NCI-H345 treated with DMSO at 0.1 percent for 48 hours (cell line): ENCODE measurements at regions not wholly inside any gene's neighbourhood (a gene's known extent, or its start where the extent isn't known, plus 50 kb on each side); places are given as distances from the start of the nearest gene placed in this dataset.
"Not testable (repeated sequence)": the region's sequence is repeated elsewhere in the genome, so short reads cannot be mapped to it uniquely, and the experiment has no call there.

Experiments
- DNase-seq: peaks from one replicate; lab custom pipeline; 2025; ENCODE audit not compliant: unreplicated experiment; lab: John Stamatoyannopoulos, UW

DNA sequence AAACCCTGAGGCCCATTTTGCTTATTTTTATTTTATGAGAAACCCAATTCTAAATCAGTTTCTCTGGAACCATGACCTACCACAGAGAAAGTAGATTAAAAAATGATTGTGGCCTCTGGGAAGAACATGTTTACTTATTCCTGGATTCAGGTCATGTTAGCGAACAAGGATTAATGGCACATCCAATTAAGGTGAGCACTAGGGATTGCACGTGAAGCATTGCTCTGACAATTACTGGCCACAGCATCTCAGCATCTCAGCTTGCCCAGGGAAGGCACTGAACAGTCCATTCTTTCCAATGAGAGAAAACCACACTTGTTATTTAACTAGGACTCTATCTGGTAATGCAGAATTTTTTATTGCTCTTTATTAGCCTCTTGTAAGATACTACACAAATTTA lies 119.8 kb downstream of the ZNF330 start:
- DNase-seq = no peak

DNA sequence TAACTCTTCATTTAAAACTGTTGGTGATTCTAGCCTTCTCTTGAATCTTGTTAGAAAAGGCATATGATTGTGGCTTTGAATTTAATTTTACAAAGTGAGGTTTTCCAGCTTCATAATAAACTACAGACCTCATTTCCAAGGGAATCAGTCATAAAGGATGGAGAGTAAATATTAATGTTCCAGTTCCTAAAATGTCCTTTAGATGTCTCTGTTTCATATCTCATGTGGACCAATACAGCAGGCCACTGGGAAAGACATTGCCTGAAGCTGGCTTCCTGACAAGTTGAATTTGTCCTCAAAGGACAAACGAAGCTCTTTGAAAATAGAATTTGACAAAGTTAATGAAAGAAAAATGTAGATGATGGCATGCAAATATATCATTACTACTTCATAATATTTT lies 125.4 kb downstream of the ZNF330 start:
- peak; percentile 15 for DNase-seq

GRCh38 chr4:141347684-141348083 lies 127.0 kb downstream of the ZNF330 start:
- no peak for DNase-seq

GRCh38 chr4:141348125-141348524 lies 127.4 kb downstream of the ZNF330 start:
- no peak for DNase-seq

GRCh38 chr4:141348573-141348972 lies 127.9 kb downstream of the ZNF330 start:
- no peak for DNase-seq

DNA sequence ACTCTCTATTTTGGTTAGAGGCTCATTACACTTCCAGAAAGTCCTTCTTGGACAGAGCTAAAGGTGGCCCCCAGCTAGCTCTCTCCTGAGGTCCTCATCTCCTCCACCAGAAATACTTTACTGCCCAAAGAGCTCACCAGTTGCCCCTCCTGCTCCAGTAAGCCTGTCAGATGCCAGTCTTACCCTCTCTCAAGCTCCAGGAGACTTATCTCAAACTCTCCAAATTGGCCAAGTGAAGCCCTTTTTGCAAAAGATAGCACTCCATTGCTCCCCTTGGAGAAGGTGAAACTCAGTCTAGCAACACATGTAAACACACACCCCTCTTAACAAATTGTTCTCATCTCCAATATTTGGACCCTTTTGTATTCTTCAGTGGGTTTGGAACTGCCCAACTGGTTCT lies 128.5 kb downstream of the ZNF330 start:
- no peak for DNase-seq

DNA sequence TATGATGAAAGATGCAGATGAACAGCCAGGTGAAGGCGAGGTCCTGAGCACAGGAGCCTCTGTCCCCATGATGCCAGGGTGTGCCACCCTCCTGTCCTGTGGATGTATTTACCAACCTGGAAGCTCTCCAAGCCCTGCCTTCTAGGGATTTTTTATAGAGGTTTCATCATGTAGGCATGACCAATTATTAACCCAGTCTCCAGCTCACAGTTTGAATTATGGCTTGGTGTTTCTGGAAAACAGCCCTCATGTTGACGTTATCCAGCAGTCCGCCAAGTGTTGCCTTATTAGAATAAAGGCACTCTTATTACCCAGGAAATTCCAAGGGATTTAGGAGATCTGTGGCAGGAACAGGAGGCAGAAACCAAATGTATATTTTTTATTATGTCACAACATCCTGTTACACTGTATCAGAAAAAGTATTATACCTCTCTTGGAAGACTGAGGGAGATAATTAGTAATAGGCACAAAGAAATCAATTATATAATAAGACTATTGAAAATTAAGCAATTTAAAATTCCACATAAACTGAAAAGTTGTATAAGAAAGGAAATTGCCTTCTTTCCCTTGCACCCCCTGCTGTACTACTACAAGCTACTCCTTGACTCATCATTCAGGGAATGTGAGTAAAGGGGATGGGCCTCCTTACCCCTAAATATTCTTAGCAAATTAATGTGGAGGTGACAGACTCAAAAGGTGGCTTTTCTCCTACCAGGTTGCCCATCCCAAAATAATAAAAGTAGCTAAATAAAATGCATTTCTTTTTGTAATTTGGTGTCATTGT lies 129.6 kb downstream of the ZNF330 start:
- peak; percentile 13 for DNase-seq

DNA sequence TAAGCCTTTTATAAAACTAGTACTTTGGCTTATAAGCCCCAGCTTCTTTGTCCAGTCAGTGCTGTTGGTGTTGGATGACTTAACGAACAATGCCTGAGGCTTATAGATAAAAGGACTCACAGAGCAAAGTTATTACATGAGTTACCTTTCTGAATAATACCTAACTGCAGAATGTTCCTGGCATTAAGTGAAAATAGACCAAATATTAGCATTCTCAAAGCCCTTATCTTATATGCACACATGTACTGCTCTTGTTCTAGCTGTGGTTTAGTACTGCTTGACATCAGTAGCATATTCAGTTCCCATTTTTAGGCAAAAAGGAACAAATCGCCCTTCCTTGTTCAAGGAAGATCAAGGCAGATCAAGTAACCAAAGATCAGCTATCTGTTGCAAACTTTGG lies 131.6 kb downstream of the ZNF330 start:
- DNase-seq = no peak

- DNase-seq = no peak
Observed at GRCh38 chr4:141352909-141353525, 132.3 kb downstream of the ZNF330 start.

- DNase-seq = no peak
Observed at GRCh38 chr4:141356321-141356962, 135.7 kb downstream of the ZNF330 start.

DNA sequence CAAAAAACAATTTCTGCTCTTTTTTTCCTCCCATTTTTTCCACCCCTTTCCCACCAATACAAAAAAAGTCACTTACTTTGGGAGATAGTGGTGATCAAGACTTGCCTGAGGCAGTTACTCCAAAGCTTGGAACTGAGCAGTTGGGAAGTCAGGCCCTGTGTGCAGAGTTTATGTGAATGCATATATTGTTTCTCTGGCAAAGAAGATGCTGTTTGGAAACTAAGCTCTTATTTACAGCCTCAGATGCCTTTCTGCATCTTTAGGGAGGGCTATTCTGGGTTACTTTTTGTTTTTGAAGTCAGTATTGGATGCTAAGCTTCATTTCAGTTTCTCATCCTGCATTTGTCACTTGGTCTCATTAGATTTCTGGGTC lies 136.3 kb downstream of the ZNF330 start:
- DNase-seq = no peak

DNA sequence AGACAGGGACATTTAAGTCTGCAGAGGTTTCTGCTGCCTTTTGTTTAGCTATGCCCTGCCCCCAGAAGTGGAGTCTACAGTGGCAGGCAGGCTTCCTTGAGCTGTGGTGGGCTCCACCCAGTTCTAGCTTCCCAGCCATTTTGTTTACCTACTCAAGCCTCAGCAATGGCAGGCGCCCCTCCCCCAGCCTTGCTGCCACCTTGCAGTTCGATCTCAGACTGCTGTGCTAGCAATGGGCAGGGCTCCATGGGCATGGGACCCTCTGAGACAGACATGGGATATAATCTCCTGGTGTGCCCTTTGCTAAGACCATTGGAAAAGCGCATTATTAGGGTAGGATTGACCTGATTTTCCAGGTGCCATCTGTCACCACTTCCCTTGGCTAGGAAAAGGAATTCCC lies 147.5 kb downstream of the ZNF330 start:
- DNase-seq = not testable (repeated sequence)

- no peak for DNase-seq
Observed at GRCh38 chr4:141371206-141371605, 150.5 kb downstream of the ZNF330 start.

- DNase-seq = no peak
Observed at GRCh38 chr4:141375855-141376254, 155.2 kb downstream of the ZNF330 start.

DNA sequence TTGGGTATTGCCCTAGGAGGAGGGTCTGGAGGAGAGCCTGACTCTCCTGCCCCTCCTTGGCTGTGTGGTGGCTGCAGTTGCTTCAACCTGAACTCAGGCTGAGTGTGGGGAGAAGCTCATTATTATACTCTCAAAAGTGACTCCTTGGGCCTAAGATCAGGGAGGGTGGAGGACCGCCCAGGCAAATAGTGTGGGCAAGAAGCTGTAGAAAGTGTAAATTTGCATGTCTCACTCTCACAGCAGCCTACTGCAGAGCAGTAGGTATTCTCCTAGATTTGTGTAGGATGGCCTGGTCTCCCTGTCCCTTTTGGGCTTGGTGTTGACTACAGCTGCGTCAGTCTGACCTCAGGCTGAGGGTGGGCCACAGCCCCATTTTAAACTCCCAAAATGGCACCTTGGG lies 156.1 kb downstream of the ZNF330 start:
- DNase-seq = no peak

DNA sequence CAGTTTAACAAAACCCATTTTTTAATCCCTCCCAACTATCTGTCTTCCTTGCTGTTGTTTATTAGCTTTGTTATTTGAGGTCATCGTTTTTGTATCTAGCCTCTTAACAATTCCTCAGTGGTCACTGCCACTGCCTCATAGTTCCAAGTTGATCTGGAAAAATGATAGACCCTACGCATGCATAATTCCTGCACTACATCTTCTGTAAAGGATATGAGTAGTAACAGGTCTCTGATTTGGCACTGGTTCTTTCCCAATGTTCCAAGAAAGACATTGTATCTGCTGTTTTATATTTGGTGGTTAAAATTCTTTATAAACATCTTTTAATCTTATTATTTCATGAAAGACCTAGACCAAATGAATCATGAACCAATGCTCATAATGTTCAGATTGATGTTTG lies 166.6 kb downstream of the ZNF330 start:
- DNase-seq = no peak

- no peak for DNase-seq
Observed at GRCh38 chr4:141388481-141388880, 167.8 kb downstream of the ZNF330 start.

GRCh38 chr4:141389649-141390048 lies 169.0 kb downstream of the ZNF330 start:
- DNase-seq = no peak

DNA sequence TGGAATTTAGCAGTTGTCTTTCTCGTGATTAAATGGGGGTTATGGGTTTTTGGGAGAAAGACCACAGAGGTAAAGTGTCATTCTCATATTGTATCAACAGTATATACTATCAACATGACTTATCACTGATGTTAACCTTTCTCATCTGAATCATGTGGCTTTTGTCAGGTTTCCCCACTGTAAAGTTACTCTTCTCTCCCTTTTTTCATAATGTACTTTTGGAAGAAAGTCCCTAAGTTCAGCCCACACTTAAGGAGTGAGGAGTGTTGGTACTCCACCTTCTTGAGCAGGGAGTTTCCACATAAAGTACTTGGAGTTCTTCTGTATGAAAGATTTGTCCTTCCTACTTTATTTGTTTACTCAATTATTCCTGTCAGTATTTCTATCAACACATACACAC lies 169.9 kb downstream of the ZNF330 start:
- no peak for DNase-seq

- no peak for DNase-seq
Observed at GRCh38 chr4:141391293-141391692, 170.6 kb downstream of the ZNF330 start.

- DNase-seq = no peak
Observed at GRCh38 chr4:141391771-141392170, 171.1 kb downstream of the ZNF330 start.

DNA sequence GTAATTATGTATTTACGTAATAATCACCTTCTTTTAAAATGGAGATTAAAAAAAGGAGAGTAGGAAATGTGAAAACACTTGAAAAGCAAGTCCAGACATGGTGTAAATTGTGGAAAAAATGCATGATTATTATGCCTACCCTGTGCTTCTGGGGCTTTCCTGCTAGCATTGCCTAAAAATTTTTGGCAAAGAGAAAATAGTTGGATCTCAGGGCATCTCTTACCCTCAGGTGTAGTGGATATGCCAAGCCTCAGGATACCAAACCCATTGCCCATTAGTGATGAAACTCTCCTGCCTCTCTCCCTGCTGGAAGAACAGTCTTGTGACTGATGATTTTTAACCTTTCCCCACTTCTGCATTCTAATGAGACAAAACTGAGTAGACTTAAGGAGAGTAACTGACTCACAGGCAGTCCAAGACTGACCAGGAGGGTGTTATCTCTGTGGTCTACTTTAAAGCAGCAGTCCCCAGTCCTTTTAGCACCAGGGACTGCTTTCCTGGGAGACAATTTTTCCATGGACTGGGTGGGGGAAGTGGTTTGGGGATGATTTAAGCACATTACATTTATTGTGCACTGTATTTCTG lies 174.6 kb downstream of the ZNF330 start:
- DNase-seq = no peak
